ENCODE measurements at regions not wholly inside any gene's neighbourhood (a gene's known extent, or its start where the extent isn't known, plus 50 kb on each side); places are given as distances from the start of the nearest gene placed in this dataset.

GRCh38 chr14:58901826-58902225 is 264.1 kb downstream of the DACT1 start:
- TF ChIP-seq CREB1 (IDR thresholded peaks at IDR 0.05) (no peak), CTCF (IDR thresholded peaks at IDR 0.05; ENCODE audit: control extremely low read depth in 1 of 3, insufficient read depth in 1 of 3, low read depth in 1 of 3, low read length in 3 of 3) (no peak), ZNF274 (IDR thresholded peaks at IDR 0.05; ENCODE audit: borderline replicate concordance, extremely low read depth, low read length) (no peak), POLR2AphosphoS5 (IDR thresholded peaks at IDR 0.05; ENCODE audit: low read depth, low read length) (no peak), EZH2 (IDR thresholded peaks at IDR 0.05; ENCODE audit: low read depth, low read length, severe bottlenecking) (no peak), JUN (IDR thresholded peaks at IDR 0.05; ENCODE audit: low read depth, low read length) (no peak), SP1 (IDR thresholded peaks at IDR 0.05; ENCODE audit: low read depth, low read length) (no peak)
